ENCODE measurements at regions not wholly inside any gene's neighbourhood (a gene's known extent, or its start where the extent isn't known, plus 50 kb on each side); places are given as distances from the start of the nearest gene placed in this dataset.
"Not testable (repeated sequence)": the region's sequence is repeated elsewhere in the genome, so short reads cannot be mapped to it uniquely, and the experiment has no call there.

DNA sequence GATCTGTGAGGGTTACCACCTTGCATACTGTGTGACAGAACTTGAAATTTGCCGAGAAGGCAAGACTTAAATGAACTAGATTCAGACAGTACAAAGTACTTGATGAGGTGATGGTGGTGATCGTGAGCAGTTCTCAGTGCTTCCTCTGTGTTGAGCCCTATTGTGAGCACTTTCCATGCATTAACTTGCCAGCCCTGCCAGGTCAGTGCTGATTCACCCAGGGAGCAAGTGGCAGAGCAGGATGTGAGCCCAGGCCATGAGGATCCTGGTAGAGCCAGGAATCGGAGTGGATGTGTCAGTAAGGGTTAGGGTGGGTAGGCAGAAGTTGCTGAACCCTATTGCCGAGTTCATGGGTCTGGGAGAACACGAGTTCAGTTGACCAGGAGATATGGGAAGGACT lies 4545.7 kb upstream of the TPTE start:
- not testable (repeated sequence) for H2AFZ ChIP-seq (ENCODE audit: low read depth, low read length); DNase-seq; H3K4me3 ChIP-seq (ENCODE audit: low read depth in 1 of 2, low read length in 2 of 2); H3K4me2 ChIP-seq (ENCODE audit: insufficient read depth, low read length); H3K27ac ChIP-seq (ENCODE audit: low read length); ATAC-seq (ENCODE audit: insufficient read depth, low read depth); H3K9ac ChIP-seq (ENCODE audit: low read depth, low read length); H3K9me3 ChIP-seq (ENCODE audit: insufficient read depth, low read length, severe bottlenecking); H3K79me2 ChIP-seq (ENCODE audit: insufficient read depth, low read length); H3K36me3 ChIP-seq (ENCODE audit: insufficient read depth, low read length); H3K27me3 ChIP-seq (ENCODE audit: insufficient read depth, low read length, poor library complexity); H4K20me1 ChIP-seq (ENCODE audit: insufficient read depth, low read length); H3K4me1 ChIP-seq (ENCODE audit: insufficient read depth, low read length)

DNA sequence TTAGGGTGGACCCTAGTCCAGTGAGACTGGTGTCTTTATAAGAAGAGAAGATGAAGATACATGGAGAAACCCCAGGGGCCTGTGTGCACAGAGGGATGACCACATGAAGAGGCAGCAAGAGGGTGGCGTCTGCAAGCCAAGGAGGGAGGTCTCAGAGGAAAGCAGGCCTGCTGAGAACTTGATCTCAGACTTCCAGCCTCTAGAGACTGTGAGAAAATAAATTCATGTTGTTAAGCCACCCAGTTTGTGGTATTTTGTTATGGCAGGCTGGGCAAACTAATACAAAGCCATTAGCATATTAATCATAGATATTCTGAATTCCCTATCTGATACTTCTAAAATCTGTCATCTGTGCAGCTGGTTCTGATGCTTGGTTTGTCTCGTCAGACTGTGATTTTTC lies 4523.8 kb upstream of the TPTE start:
- not testable (repeated sequence) for H3K36me3 ChIP-seq (ENCODE audit: insufficient read depth, low read length); H3K79me2 ChIP-seq (ENCODE audit: insufficient read depth, low read length); H4K20me1 ChIP-seq (ENCODE audit: insufficient read depth, low read length); H3K4me2 ChIP-seq (ENCODE audit: insufficient read depth, low read length); H2AFZ ChIP-seq (ENCODE audit: low read depth, low read length); H3K9ac ChIP-seq (ENCODE audit: low read depth, low read length); H3K27me3 ChIP-seq (ENCODE audit: insufficient read depth, low read length, poor library complexity); H3K4me3 ChIP-seq (ENCODE audit: low read depth in 1 of 2, low read length in 2 of 2); H3K27ac ChIP-seq (ENCODE audit: low read length); H3K9me3 ChIP-seq (ENCODE audit: insufficient read depth, low read length, severe bottlenecking); DNase-seq; H3K4me1 ChIP-seq (ENCODE audit: insufficient read depth, low read length); ATAC-seq (ENCODE audit: insufficient read depth, low read depth)

- ATAC-seq (ENCODE audit: insufficient read depth, low read depth); H3K4me3 ChIP-seq (ENCODE audit: low read depth in 1 of 2, low read length in 2 of 2): not testable (repeated sequence)
These were observed 4505.8 kb upstream of the TPTE start for GRCh38 chr21:6015422-6016057.

DNA sequence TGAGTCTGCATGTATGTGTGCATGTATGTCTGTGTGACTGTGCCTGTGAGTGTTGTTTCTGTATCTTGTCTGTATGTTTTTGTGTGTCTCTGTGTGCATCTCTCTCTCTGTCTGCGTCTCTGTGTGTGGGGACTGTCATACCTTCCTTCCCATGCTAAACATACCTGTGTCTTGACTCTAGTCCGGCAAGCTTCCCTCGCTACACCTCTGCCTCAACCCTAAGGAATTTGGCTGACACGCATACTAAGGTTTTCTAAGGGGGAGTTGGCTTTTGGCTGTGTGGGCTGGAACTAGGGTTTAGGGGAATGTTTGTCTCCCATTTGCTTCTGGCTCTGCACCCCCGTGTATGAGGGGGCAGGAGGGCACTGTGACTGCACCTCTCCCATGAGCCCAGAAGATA lies 4500.9 kb upstream of the TPTE start:
- H3K4me1 ChIP-seq (ENCODE audit: insufficient read depth, low read length); H3K27ac ChIP-seq (ENCODE audit: low read length); DNase-seq; H2AFZ ChIP-seq (ENCODE audit: low read depth, low read length); H3K9me3 ChIP-seq (ENCODE audit: insufficient read depth, low read length, severe bottlenecking); H4K20me1 ChIP-seq (ENCODE audit: insufficient read depth, low read length); H3K4me2 ChIP-seq (ENCODE audit: insufficient read depth, low read length); H3K36me3 ChIP-seq (ENCODE audit: insufficient read depth, low read length); H3K27me3 ChIP-seq (ENCODE audit: insufficient read depth, low read length, poor library complexity); ATAC-seq (ENCODE audit: insufficient read depth, low read depth); H3K4me3 ChIP-seq (ENCODE audit: low read depth in 1 of 2, low read length in 2 of 2); H3K79me2 ChIP-seq (ENCODE audit: insufficient read depth, low read length); H3K9ac ChIP-seq (ENCODE audit: low read depth, low read length): not testable (repeated sequence)

More at GRCh38 chr21:6015422-6016057, 4505.8 kb upstream of the TPTE start:
- H3K4me1 ChIP-seq (ENCODE audit: insufficient read depth, low read length); H4K20me1 ChIP-seq (ENCODE audit: insufficient read depth, low read length); H3K79me2 ChIP-seq (ENCODE audit: insufficient read depth, low read length); H2AFZ ChIP-seq (ENCODE audit: low read depth, low read length); H3K9me3 ChIP-seq (ENCODE audit: insufficient read depth, low read length, severe bottlenecking); DNase-seq; H3K9ac ChIP-seq (ENCODE audit: low read depth, low read length); H3K27me3 ChIP-seq (ENCODE audit: insufficient read depth, low read length, poor library complexity); H3K27ac ChIP-seq (ENCODE audit: low read length); H3K4me2 ChIP-seq (ENCODE audit: insufficient read depth, low read length); H3K36me3 ChIP-seq (ENCODE audit: insufficient read depth, low read length): not testable (repeated sequence)

DNA sequence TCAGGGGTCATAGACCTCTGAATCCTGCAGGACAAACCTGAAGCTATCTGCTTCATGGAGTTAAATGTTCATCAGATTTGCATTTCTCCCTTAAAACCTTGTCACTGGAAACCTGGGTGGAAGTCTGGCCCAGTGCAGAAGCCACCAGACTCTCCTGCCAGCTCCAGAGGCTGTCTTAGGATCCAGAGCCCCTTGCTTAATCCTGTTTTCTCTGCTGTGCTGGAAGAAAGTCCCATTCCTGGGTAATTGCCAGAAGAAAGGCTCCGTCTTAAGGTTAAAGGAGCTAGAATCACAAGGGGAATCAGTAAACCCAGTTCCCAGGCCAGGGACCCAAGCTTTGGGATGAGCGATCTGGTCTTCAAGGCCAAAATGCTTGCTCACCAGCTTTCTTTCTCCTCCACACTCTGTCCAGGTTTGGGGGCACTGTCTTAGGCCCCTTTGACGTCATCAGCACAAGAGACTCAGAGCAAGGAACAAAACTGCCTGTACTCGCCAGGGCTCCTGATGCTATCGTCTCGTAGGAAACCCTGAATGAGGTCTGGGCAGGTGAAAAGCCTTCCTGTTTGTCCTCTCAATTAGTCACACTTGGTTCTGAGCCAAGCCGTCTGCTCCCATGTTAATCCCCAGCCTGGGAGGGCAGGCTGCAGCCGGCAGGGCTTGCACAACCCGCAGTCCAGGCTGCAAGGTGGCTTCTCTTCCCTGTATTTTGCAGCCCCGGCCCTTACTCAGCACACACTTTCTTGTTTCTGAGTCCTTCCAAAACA lies 4500.2 kb upstream of the TPTE start:
- H3K27me3 ChIP-seq (ENCODE audit: insufficient read depth, low read length, poor library complexity); H3K36me3 ChIP-seq (ENCODE audit: insufficient read depth, low read length); H2AFZ ChIP-seq (ENCODE audit: low read depth, low read length); H3K9ac ChIP-seq (ENCODE audit: low read depth, low read length); DNase-seq; H3K4me1 ChIP-seq (ENCODE audit: insufficient read depth, low read length); ATAC-seq (ENCODE audit: insufficient read depth, low read depth); H3K9me3 ChIP-seq (ENCODE audit: insufficient read depth, low read length, severe bottlenecking); H3K27ac ChIP-seq (ENCODE audit: low read length); H3K4me3 ChIP-seq (ENCODE audit: low read depth in 1 of 2, low read length in 2 of 2); H3K79me2 ChIP-seq (ENCODE audit: insufficient read depth, low read length); H3K4me2 ChIP-seq (ENCODE audit: insufficient read depth, low read length); H4K20me1 ChIP-seq (ENCODE audit: insufficient read depth, low read length): not testable (repeated sequence)

- DNase-seq; H3K36me3 ChIP-seq (ENCODE audit: insufficient read depth, low read length); H3K4me2 ChIP-seq (ENCODE audit: insufficient read depth, low read length); H4K20me1 ChIP-seq (ENCODE audit: insufficient read depth, low read length); H3K4me1 ChIP-seq (ENCODE audit: insufficient read depth, low read length); ATAC-seq (ENCODE audit: insufficient read depth, low read depth); H3K79me2 ChIP-seq (ENCODE audit: insufficient read depth, low read length); H3K27me3 ChIP-seq (ENCODE audit: insufficient read depth, low read length, poor library complexity); H3K9ac ChIP-seq (ENCODE audit: low read depth, low read length); H3K27ac ChIP-seq (ENCODE audit: low read length); H3K9me3 ChIP-seq (ENCODE audit: insufficient read depth, low read length, severe bottlenecking); H2AFZ ChIP-seq (ENCODE audit: low read depth, low read length); H3K4me3 ChIP-seq (ENCODE audit: low read depth in 1 of 2, low read length in 2 of 2): not testable (repeated sequence)
These were observed 4499.6 kb upstream of the TPTE start for GRCh38 chr21:6021717-6022270.

DNA sequence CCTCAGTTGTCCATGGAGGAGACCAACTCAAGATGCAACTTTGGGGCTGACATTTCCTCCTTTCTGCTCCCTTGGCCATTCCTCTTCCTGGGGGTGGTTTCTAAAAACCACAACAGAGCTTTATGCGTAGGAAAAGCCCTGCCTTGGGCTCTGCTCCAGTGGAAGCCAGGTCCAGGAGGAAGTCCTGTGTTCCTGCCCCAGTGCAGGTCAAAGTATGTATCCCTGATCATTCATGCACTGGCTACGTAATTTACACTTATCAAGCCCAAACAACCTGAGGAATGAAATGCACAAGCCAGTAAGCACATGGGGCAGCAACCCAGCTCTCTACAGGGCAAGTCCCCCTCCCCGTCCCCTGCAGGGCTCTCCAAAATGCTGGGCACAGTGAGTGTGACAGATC lies 4498.1 kb upstream of the TPTE start:
- H3K4me2 ChIP-seq (ENCODE audit: insufficient read depth, low read length); H3K27me3 ChIP-seq (ENCODE audit: insufficient read depth, low read length, poor library complexity); H3K79me2 ChIP-seq (ENCODE audit: insufficient read depth, low read length); H4K20me1 ChIP-seq (ENCODE audit: insufficient read depth, low read length); H3K36me3 ChIP-seq (ENCODE audit: insufficient read depth, low read length); H2AFZ ChIP-seq (ENCODE audit: low read depth, low read length); H3K27ac ChIP-seq (ENCODE audit: low read length); H3K4me1 ChIP-seq (ENCODE audit: insufficient read depth, low read length); H3K9ac ChIP-seq (ENCODE audit: low read depth, low read length); DNase-seq; H3K9me3 ChIP-seq (ENCODE audit: insufficient read depth, low read length, severe bottlenecking); ATAC-seq (ENCODE audit: insufficient read depth, low read depth); H3K4me3 ChIP-seq (ENCODE audit: low read depth in 1 of 2, low read length in 2 of 2): not testable (repeated sequence)

GRCh38 chr21:6025139-6025538 lies 4496.2 kb upstream of the TPTE start:
- H3K4me3 ChIP-seq (ENCODE audit: low read depth in 1 of 2, low read length in 2 of 2); H3K79me2 ChIP-seq (ENCODE audit: insufficient read depth, low read length); DNase-seq; H3K4me1 ChIP-seq (ENCODE audit: insufficient read depth, low read length); H3K27ac ChIP-seq (ENCODE audit: low read length); H3K36me3 ChIP-seq (ENCODE audit: insufficient read depth, low read length); H3K9me3 ChIP-seq (ENCODE audit: insufficient read depth, low read length, severe bottlenecking); H4K20me1 ChIP-seq (ENCODE audit: insufficient read depth, low read length); H2AFZ ChIP-seq (ENCODE audit: low read depth, low read length); H3K9ac ChIP-seq (ENCODE audit: low read depth, low read length); H3K27me3 ChIP-seq (ENCODE audit: insufficient read depth, low read length, poor library complexity); H3K4me2 ChIP-seq (ENCODE audit: insufficient read depth, low read length); ATAC-seq (ENCODE audit: insufficient read depth, low read depth): not testable (repeated sequence)

Data from DND-41 (cell line).